Endothelial cell of umbilical vein (primary cell): ENCODE measurements at regions not wholly inside any gene's neighbourhood (a gene's known extent, or its start where the extent isn't known, plus 50 kb on each side); places are given as distances from the start of the nearest gene placed in this dataset.

Experiments used
- CTCF ChIP-seq, 2 donors: IDR thresholded peaks; 1 replicate in 1 of 2; 2 replicates in 1 of 2; pipeline ENCODE4 v1.5.1; 2011; ENCODE audit warnings: low read length in 2 of 2, mild to moderate bottlenecking in 2 of 2, moderate library complexity in 2 of 2, control low read depth in 1 of 2, inconsistent platforms in 1 of 2, low read depth in 1 of 2; ENCODE audit not compliant: insufficient read depth in 1 of 2; ENCODE audit errors: extremely low read depth in 1 of 2
- POLR2A ChIP-seq: IDR thresholded peaks from 2 replicates; pipeline ENCODE4 v1.6.1; 2012; ENCODE audit warnings: low read depth, mild to moderate bottlenecking, control low read depth, low read length

- TF ChIP-seq CTCF (IDR thresholded peaks at IDR 0.05; ENCODE audit: extremely low read depth in 1 of 2, insufficient read depth in 1 of 2, low read depth in 1 of 2, low read length in 2 of 2) (no peak), POLR2A (no peak)
Measured at GRCh38 chr2:234670806-234671205, 173.9 kb upstream of the ARL4C start.
